ENCODE measurements at regions not wholly inside any gene's neighbourhood (a gene's known extent, or its start where the extent isn't known, plus 50 kb on each side); places are given as distances from the start of the nearest gene placed in this dataset.

DNA sequence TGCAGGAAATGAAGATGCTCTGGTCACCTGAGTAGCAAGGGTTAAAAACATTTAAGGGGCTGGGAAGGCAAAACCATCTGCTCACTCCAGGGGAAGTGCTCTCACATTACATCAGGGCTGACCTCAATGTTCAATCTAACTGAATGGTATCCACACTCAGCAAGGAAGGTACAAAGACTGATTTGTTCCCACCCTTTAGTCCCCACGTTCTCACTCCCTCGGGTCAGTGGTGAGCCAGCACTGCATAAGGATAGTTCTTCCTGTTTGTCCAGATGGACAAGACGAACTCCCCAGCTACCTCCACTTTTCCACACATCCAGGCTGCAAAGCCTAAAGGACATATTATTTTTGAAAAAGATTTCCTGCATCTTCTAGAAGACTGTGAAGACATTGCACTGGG, 126.6 kb upstream of the SLC14A2 start:
- TF ChIP-seq STAT5B (CRISPR knock-in tag; IDR thresholded peaks at IDR 0.05) (no peak), SP1 (IDR thresholded peaks at IDR 0.05) (no peak), SP1 (CRISPR knock-in tag; IDR thresholded peaks at IDR 0.05) (no peak), KMT2B (CRISPR knock-in tag; IDR thresholded peaks at IDR 0.05) (no peak), TEAD3 (CRISPR knock-in tag; optimal IDR thresholded peaks at IDR 0.05; ENCODE audit: borderline replicate concordance) (no peak), ZNF562 (CRISPR knock-in tag; IDR thresholded peaks at IDR 0.05; ENCODE audit: borderline replicate concordance) (no peak), ARNT (IDR thresholded peaks at IDR 0.05) (no peak), POLR2AphosphoS5 (IDR thresholded peaks at IDR 0.05; ENCODE audit: low read depth, low read length) (no peak), KLF9 (CRISPR knock-in tag; IDR thresholded peaks at IDR 0.05; ENCODE audit: low read depth) (no peak), KDM5A (IDR thresholded peaks at IDR 0.05; ENCODE audit: borderline replicate concordance, low read length) (no peak), ARNTL (CRISPR knock-in tag; IDR thresholded peaks at IDR 0.05) (no peak)
- TF ChIP-seq, protein P1, sequence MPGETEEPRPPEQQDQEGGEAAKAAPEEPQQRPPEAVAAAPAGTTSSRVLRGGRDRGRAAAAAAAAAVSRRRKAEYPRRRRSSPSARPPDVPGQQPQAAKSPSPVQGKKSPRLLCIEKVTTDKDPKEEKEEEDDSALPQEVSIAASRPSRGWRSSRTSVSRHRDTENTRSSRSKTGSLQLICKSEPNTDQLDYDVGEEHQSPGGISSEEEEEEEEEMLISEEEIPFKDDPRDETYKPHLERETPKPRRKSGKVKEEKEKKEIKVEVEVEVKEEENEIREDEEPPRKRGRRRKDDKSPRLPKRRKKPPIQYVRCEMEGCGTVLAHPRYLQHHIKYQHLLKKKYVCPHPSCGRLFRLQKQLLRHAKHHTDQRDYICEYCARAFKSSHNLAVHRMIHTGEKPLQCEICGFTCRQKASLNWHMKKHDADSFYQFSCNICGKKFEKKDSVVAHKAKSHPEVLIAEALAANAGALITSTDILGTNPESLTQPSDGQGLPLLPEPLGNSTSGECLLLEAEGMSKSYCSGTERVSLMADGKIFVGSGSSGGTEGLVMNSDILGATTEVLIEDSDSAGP (CRISPR knock-in tag; IDR thresholded peaks at IDR 0.05; ENCODE audit: borderline replicate concordance) = no peak
- TF ChIP-seq, protein P2, sequence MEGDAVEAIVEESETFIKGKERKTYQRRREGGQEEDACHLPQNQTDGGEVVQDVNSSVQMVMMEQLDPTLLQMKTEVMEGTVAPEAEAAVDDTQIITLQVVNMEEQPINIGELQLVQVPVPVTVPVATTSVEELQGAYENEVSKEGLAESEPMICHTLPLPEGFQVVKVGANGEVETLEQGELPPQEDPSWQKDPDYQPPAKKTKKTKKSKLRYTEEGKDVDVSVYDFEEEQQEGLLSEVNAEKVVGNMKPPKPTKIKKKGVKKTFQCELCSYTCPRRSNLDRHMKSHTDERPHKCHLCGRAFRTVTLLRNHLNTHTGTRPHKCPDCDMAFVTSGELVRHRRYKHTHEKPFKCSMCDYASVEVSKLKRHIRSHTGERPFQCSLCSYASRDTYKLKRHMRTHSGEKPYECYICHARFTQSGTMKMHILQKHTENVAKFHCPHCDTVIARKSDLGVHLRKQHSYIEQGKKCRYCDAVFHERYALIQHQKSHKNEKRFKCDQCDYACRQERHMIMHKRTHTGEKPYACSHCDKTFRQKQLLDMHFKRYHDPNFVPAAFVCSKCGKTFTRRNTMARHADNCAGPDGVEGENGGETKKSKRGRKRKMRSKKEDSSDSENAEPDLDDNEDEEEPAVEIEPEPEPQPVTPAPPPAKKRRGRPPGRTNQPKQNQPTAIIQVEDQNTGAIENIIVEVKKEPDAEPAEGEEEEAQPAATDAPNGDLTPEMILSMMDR (CRISPR knock-in tag; IDR thresholded peaks at IDR 0.05) = no peak
- TF ChIP-seq, protein P3, sequence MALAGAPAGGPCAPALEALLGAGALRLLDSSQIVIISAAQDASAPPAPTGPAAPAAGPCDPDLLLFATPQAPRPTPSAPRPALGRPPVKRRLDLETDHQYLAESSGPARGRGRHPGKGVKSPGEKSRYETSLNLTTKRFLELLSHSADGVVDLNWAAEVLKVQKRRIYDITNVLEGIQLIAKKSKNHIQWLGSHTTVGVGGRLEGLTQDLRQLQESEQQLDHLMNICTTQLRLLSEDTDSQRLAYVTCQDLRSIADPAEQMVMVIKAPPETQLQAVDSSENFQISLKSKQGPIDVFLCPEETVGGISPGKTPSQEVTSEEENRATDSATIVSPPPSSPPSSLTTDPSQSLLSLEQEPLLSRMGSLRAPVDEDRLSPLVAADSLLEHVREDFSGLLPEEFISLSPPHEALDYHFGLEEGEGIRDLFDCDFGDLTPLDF (CRISPR knock-in tag; IDR thresholded peaks at IDR 0.05) = no peak
